ENCODE measurements at regions not wholly inside any gene's neighbourhood (a gene's known extent, or its start where the extent isn't known, plus 50 kb on each side); places are given as distances from the start of the nearest gene placed in this dataset.

- no peak for DNase-seq (ENCODE audit: low read depth)
- TF ChIP-seq CTCF (IDR thresholded peaks at IDR 0.05; ENCODE audit: insufficient read depth, low read length, poor library complexity, severe bottlenecking): no peak
- Histone ChIP-seq H3K36me3 (ENCODE audit: control insufficient read depth, insufficient read depth, low read length) (no peaks in the 10 kb centered on the region), H3K27me3 (ENCODE audit: control insufficient read depth, insufficient read depth, low read length) (peaks cover 3% of the 10 kb centered on the region), H3K4me3 (ENCODE audit: low read depth, low read length) (no peak overlapping the region)
Measured at GRCh38 chrX:39484159-39485068, 613.3 kb downstream of the BCOR start.

DNA sequence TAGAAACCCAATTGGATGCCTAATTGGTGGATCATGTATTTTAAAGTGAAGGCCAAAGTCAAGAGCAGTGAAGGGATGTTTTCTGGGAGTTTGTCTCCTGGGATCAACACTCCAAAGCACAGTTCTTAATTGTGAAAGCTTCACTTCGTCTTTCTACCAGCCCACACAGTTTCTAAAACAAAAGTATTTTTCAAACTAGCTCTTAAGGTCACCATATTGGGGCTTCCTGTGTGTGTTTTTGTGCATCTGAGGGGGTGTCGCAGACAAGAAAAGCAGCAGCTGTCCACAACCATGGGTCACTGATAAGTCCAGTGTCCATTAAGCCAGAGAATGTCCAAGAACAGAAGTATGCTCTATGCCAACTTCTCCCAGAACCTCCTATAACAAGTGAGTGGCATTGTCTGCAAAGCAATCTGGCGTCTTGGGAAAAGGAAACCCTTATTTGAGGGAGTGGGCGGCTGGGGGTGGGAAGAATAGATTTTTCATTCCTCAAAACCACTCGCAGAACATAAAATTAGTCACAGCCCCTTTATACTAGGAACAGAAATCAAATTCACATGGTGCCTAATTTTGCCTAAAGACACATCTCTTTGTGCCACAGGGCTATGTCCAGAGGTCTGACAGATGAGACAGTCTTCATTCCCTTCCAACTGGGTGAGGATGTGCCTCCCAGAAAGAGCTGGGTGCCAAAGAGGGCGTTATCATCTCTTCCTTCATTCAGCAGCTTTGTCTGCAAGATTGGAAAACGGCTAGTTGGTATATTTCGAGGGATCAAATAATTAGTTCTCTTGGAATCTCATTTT is 610.4 kb downstream of the BCOR start:
- Histone ChIP-seq H3K4me3 (ENCODE audit: low read depth, low read length) (no peak overlapping the region), H3K36me3 (ENCODE audit: control insufficient read depth, insufficient read depth, low read length) (no peaks in the 10 kb centered on the region), H3K27me3 (ENCODE audit: control insufficient read depth, insufficient read depth, low read length) (peaks cover 3% of the 10 kb centered on the region)
- DNase-seq (ENCODE audit: low read depth): no peak
- TF ChIP-seq CTCF (IDR thresholded peaks at IDR 0.05; ENCODE audit: insufficient read depth, low read length, poor library complexity, severe bottlenecking): no peak

- peaks cover 3% of the 10 kb centered on the region for H3K27me3 ChIP-seq (ENCODE audit: control insufficient read depth, insufficient read depth, low read length)
- TF ChIP-seq CTCF (IDR thresholded peaks at IDR 0.05; ENCODE audit: insufficient read depth, low read length, poor library complexity, severe bottlenecking): no peak
- no peaks in the 10 kb centered on the region for H3K36me3 ChIP-seq (ENCODE audit: control insufficient read depth, insufficient read depth, low read length)
- no peak overlapping the region for H3K4me3 ChIP-seq (ENCODE audit: low read depth, low read length)
- DNase-seq (ENCODE audit: low read depth): no peak
Measured at GRCh38 chrX:39487969-39488330, 609.8 kb downstream of the BCOR start.

DNA sequence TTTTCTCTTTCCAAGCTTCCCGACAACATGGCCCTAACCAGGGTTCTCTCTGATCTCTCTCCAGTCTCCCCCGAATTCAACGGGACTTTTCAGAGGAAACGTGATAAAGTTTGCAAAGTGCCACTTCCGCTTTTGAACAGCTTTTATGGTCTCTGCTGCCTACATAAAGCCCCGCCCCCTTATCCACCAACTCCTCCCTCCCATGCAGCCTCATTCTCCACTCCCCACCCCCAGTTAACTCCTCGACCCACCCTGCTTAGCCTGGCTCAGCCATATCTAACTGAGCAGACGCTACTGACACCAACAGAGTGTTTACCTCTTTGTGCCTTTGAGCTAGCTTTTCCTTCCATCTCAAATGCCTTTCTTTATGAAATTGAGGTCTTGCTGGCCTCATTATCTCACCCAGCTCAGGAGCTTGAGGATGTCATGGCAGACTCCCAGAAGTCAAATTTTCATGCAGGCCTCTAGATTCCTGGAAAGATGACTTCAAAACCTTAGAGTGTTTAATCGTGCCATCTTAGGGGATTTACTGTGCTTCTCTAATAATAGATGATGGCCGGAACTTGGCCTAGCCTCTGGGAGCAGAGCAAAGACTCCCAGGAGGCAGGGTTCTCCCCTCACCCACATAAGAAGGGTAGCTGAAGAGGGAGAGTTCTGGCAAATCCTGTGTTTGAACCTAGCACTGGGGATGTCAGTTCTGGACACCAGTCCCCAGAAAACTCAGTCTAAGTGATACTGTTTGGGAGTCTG is 606.0 kb downstream of the BCOR start:
- Histone ChIP-seq H3K4me3 (ENCODE audit: low read depth, low read length) (no peak overlapping the region), H3K27me3 (ENCODE audit: control insufficient read depth, insufficient read depth, low read length) (no peaks in the 10 kb centered on the region), H3K36me3 (ENCODE audit: control insufficient read depth, insufficient read depth, low read length) (no peaks in the 10 kb centered on the region)
- DNase-seq (ENCODE audit: low read depth): no peak
- TF ChIP-seq CTCF (IDR thresholded peaks at IDR 0.05; ENCODE audit: insufficient read depth, low read length, poor library complexity, severe bottlenecking): no peak

DNA sequence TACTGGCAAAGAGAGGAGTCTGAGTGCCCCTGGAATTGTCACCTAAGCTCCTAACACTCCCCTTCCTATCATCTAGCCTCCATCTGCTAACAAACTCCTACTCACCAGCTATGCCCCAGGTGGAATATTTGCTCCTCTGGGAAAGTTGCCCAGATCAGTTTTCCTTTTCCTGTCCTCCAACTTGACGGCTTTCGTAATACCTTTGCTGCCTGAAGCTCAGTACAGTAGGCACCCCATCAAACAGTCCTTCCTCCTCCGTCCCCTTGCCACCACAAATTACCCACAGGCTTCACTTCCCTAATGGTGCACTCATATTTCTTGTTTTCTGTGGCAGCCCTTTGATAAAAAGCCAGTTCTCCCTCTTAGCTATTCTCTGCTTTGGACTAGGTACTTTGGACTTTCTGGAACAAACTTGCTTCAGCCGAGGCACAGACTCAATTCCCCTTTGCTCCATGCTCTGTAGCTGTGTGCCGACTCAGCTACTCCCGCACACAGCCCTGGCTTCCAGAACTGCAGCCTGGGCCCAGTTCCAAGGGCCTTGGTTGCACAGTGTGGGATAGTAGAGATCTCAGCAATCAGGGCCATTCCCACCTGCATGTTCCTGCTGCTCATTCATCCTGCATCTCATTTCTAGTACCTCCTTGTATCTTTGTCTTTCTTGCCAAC is 605.1 kb downstream of the BCOR start:
- DNase-seq (ENCODE audit: low read depth): no peak
- TF ChIP-seq CTCF (IDR thresholded peaks at IDR 0.05; ENCODE audit: insufficient read depth, low read length, poor library complexity, severe bottlenecking): no peak
- Histone ChIP-seq H3K27me3 (ENCODE audit: control insufficient read depth, insufficient read depth, low read length) (no peaks in the 10 kb centered on the region), H3K4me3 (ENCODE audit: low read depth, low read length) (no peak overlapping the region), H3K36me3 (ENCODE audit: control insufficient read depth, insufficient read depth, low read length) (no peaks in the 10 kb centered on the region)
